Keratinocyte (primary cell): ENCODE measurements at regions not wholly inside any gene's neighbourhood (a gene's known extent, or its start where the extent isn't known, plus 50 kb on each side); places are given as distances from the start of the nearest gene placed in this dataset.

ENCODE experiments used
- DNase-seq: peaks from one replicate; pipeline ENCODE4 v3.0.0-alpha.2; 2011; ENCODE audit warnings: low read depth, missing footprints, low spot score
- FAIRE-seq: peaks from 2 replicates; lab custom pipeline; 2011; peaks lifted over from hg19 to GRCh38; lab: Jason Lieb, UNC
- H2AFZ ChIP-seq: 2 replicates; pipeline ENCODE4 v1.6.0; 2012; ENCODE audit warnings: low read length, control low read depth, inconsistent platforms; ENCODE audit not compliant: control insufficient read depth
- H3K27ac ChIP-seq: 2 replicates; pipeline ENCODE4 v1.5.1; 2011; ENCODE audit warnings: low read length; ENCODE audit not compliant: control insufficient read depth, insufficient read depth
- H3K27me3 ChIP-seq: 3 replicates; pipeline ENCODE4 v1.6.0; 2011; ENCODE audit warnings: low read length; ENCODE audit not compliant: control insufficient read depth, insufficient read depth; ENCODE audit errors: extremely low read depth
- H3K36me3 ChIP-seq, 2 experiments: 2 replicates in 1 of 2; 3 replicates in 1 of 2; pipeline ENCODE4 v1.5.1; 2011; ENCODE audit warnings: low read length in 2 of 2, mild to moderate bottlenecking in 1 of 2; ENCODE audit not compliant: control insufficient read depth in 2 of 2, insufficient read depth in 2 of 2; ENCODE audit errors: extremely low read depth in 1 of 2
- H3K4me1 ChIP-seq: 3 replicates; pipeline ENCODE4 v1.5.1; 2011; ENCODE audit warnings: low read length; ENCODE audit not compliant: control insufficient read depth, insufficient read depth; ENCODE audit errors: extremely low read depth
- H3K4me2 ChIP-seq: 3 replicates; pipeline ENCODE4 v1.6.0; 2011; ENCODE audit warnings: low read depth, low read length; ENCODE audit not compliant: control insufficient read depth, insufficient read depth; ENCODE audit errors: extremely low read depth
- H3K4me3 ChIP-seq, 3 experiments: fragments of 200-600 bp in 1 of 3; sonication (generic) in 1 of 3; 2 replicates in 2 of 3; 3 replicates in 1 of 3; pipeline ENCODE4 v1.5.1; 2011 to 2016; ENCODE audit warnings: low read length in 3 of 3, mild to moderate bottlenecking in 3 of 3, control low read depth in 2 of 3, inconsistent platforms in 1 of 3, low read depth in 1 of 3, mixed read lengths in 1 of 3, mixed run types in 1 of 3, moderate library complexity in 1 of 3; ENCODE audit not compliant: control insufficient read depth in 2 of 3, insufficient read depth in 2 of 3; ENCODE audit errors: extremely low read depth in 1 of 3
- H3K79me2 ChIP-seq: 2 replicates; pipeline ENCODE4 v1.6.0; 2012; ENCODE audit warnings: low read length; ENCODE audit not compliant: control insufficient read depth, insufficient read depth
- H3K9ac ChIP-seq: 3 replicates; pipeline ENCODE4 v1.6.0; 2011; ENCODE audit warnings: low read length; ENCODE audit not compliant: control insufficient read depth, insufficient read depth; ENCODE audit errors: extremely low read depth
- H3K9me1 ChIP-seq: 3 replicates; pipeline ENCODE4 v1.6.0; 2011; ENCODE audit warnings: low read length; ENCODE audit not compliant: control insufficient read depth, insufficient read depth; ENCODE audit errors: extremely low read depth
- H3K9me3 ChIP-seq: 2 replicates; pipeline ENCODE4 v1.5.1; 2012; ENCODE audit warnings: low read depth, low read length; ENCODE audit not compliant: control insufficient read depth
- H4K20me1 ChIP-seq: 3 replicates; pipeline ENCODE4 v1.6.0; 2011; ENCODE audit warnings: low read length; ENCODE audit not compliant: control insufficient read depth, insufficient read depth; ENCODE audit errors: extremely low read depth
- CTCF ChIP-seq, 3 experiments: IDR thresholded peaks in 1 of 3; conservative IDR thresholded peaks in 1 of 3; optimal IDR thresholded peaks in 1 of 3; 2 replicates in 2 of 3; 3 replicates in 1 of 3; pipeline versions ENCODE3 to v1.5.1; 2011; ENCODE audit warnings: low read length in 3 of 3, mild to moderate bottlenecking in 3 of 3, moderate library complexity in 2 of 3, control low read depth in 1 of 3, inconsistent platforms in 1 of 3; ENCODE audit not compliant: insufficient read depth in 2 of 3; ENCODE audit errors: extremely low read depth in 1 of 3
- EZH2 ChIP-seq: IDR thresholded peaks from one replicate; pipeline ENCODE4 v1.6.1; 2012; ENCODE audit warnings: inconsistent platforms, mild to moderate bottlenecking, low read length, moderate library complexity
- dilution Hi-C: fragments of 300-500 bp; cut with MboI; formaldehyde crosslinking; loops from one replicate; pipeline ENCODE4 v1.7.0; 2020; ENCODE audit warnings: low sequenced_read_pairs; ENCODE audit not compliant: extremely low pct_ligation_motif_present

GRCh38 chr6:90386399-90387382 lies 90.0 kb upstream of the BACH2 start:
- no peak overlapping the region for H3K4me2 ChIP-seq
- dilution Hi-C loops = no loop called here

GRCh38 chr6:90385759-90386313 lies 89.2 kb upstream of the BACH2 start:
- no peak for FAIRE-seq
- DNase-seq = no peak
- dilution Hi-C loops = no loop called here
- no peaks in the 10 kb centered on the region for H3K36me3 ChIP-seq
- H3K4me2 ChIP-seq = no peak overlapping the region
- H3K9ac ChIP-seq = no peak overlapping the region
- no peaks in the 10 kb centered on the region for H3K4me1 ChIP-seq
- H3K27ac ChIP-seq = no peak overlapping the region
- H3K4me3 ChIP-seq = no peak overlapping the region
- no peaks in the 10 kb centered on the region for H3K79me2 ChIP-seq
- no peak overlapping the region for H2AFZ ChIP-seq
- TF ChIP-seq EZH2 (no peak), CTCF (optimal IDR thresholded peaks at IDR 0.05 in 1 of 3, IDR thresholded peaks at IDR 0.05 in 1 of 3, conservative IDR thresholded peaks at IDR 0.05 in 1 of 3; ENCODE audit: extremely low read depth in 1 of 3, insufficient read depth in 2 of 3, low read length in 3 of 3) (no peak)
- H3K9me1 ChIP-seq = no peaks in the 10 kb centered on the region
- no peaks in the 10 kb centered on the region for H3K27me3 ChIP-seq
- no peaks in the 10 kb centered on the region for H3K9me3 ChIP-seq
- H4K20me1 ChIP-seq = no peaks in the 10 kb centered on the region

More at GRCh38 chr6:90386399-90387382, 90.0 kb upstream of the BACH2 start:
- DNase-seq (no peak), FAIRE-seq (no peak)
- no peaks in the 10 kb centered on the region for H3K36me3 ChIP-seq
- no peak overlapping the region for H2AFZ ChIP-seq
- H3K4me3 ChIP-seq = no peak overlapping the region
- TF ChIP-seq EZH2 = no peak
- no peak for TF ChIP-seq CTCF (optimal IDR thresholded peaks at IDR 0.05 in 1 of 3, IDR thresholded peaks at IDR 0.05 in 1 of 3, conservative IDR thresholded peaks at IDR 0.05 in 1 of 3; ENCODE audit: extremely low read depth in 1 of 3, insufficient read depth in 2 of 3, low read length in 3 of 3)
- no peaks in the 10 kb centered on the region for H3K27me3 ChIP-seq
- H3K79me2 ChIP-seq = no peaks in the 10 kb centered on the region
- H3K9ac ChIP-seq = no peak overlapping the region
- no peak overlapping the region for H3K27ac ChIP-seq
- no peaks in the 10 kb centered on the region for H3K9me3 ChIP-seq
- H3K9me1 ChIP-seq = no peaks in the 10 kb centered on the region
- H3K4me1 ChIP-seq = no peaks in the 10 kb centered on the region
- H4K20me1 ChIP-seq = no peaks in the 10 kb centered on the region
